CD4-positive, alpha-beta T cell treated with Interleukin-6 at 100 ng/mL for 8 hours (primary cell): ENCODE measurements at regions not wholly inside any gene's neighbourhood (a gene's known extent, or its start where the extent isn't known, plus 50 kb on each side); places are given as distances from the start of the nearest gene placed in this dataset.
"Not testable (repeated sequence)": the region's sequence is repeated elsewhere in the genome, so short reads cannot be mapped to it uniquely, and the experiment has no call there.

ENCODE experiments used
- DNase-seq: peaks from one replicate; pipeline ENCODE4 v3.0.0-alpha.2; 2020; ENCODE audit warnings: mixed read lengths, low spot score

GRCh38 chr12:11539156-11539555, 110.3 kb upstream of the ETV6 start:
- no peak for DNase-seq

DNA sequence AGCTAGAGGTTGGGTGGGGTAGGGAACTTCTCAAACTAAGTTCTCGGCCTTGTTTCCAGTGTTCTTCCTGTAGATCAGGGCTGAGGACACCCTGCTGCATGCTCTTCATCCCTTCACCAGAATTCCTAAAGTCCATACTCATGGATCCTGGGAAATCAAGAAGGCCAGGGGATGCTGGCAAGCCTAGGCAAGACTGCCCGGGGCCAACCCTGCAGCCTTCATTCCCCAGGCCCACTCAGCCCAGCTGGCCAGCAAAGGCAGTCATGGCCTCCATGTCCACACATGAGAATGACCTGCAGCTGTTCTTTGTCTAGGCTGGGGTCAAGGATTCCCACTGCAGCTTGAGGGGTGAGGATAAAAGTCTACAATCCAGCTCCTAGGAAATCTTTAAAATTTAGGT, 109.3 kb upstream of the ETV6 start:
- DNase-seq: no peak

GRCh38 chr12:11540615-11541310, 108.7 kb upstream of the ETV6 start:
- peak; percentile 6 for DNase-seq

DNA sequence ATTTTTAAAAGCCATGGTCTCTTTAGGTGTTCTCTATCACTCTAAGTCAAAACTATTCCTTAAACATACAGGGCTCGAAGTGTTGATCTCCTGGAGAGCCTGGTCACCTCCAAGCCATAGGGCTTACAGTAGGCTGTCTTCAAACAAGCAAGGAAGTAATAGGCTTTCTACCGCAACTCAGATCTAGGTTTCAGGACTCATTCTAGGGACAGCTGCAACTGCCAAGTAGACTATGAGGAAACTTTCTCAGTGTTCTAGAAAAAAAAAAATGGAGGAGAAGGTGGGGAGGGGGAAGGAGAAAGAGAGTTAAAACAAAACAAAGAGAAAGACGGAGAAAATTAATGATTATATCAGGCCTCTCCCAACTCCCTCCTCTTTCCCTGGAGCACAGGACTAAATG, 106.9 kb upstream of the ETV6 start:
- no peak for DNase-seq

DNA sequence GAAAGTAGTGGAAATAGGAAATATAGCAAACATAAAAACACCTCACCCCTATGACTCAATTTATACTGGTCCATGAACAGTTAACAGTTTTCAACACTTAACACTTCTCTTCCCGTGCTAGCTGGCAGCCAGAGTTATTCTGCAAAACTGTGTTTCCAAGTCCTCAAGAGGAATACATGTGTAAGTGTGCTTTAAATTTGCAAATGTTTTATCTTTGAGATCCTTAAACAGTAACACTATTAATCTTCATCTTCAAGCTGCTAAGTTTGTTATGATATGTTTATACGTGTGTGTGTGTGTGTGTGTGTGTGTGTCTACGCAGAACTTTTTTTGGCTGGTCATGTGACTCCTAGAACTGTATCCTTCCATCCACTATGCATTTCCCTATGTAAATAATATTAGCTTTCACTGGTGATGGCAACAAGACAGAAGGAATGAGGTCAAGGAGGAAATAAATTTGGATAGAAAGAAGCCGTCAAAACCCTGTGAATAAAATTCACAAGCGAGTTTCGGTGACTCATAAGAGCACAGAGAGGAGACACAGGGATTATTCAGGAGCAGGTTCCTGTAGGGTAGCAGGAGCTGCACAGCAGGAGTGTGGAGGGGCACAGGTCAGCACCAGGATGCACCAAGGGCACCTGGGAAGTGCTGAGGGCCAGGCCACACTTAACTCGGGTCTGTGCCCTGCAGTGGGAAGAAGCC, 105.9 kb upstream of the ETV6 start:
- DNase-seq: no peak

GRCh38 chr12:11545484-11546330, 103.8 kb upstream of the ETV6 start:
- DNase-seq: peak; percentile 68

DNA sequence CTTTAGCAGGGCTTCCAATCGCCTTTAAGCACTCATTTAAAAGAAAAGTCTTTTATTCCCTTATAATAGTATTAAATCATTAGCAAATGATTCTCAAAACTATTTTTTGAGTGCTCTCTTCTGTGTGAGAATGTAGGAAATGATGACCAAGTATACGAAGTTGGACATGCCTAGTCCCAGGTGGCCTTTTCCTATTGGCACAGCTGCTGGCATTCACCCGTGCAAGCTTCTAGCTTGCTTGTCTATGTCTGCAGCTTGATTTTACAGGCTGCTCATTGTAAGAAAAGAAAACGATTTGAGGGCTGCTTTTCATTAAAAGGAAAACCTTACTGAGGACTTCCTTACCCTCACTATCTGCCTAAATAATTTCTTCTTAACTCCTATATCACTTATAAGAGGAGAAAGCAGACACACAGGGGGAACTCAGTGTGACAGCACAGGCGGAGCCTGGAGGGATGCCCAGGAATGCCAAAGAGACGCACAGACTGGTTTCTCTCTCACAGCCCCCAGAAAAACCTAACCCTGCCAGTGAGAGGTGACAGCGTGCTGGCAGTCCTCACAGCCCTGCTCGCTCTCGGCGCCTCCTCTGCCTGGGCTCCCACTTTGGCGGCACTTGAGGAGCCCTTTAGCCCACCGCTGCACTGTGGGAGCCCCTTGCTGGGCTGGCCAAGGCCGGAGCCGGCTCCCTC, 102.7 kb upstream of the ETV6 start:
- not testable (repeated sequence) for DNase-seq

- not testable (repeated sequence) for DNase-seq
Measured at GRCh38 chr12:11547271-11547646, 102.2 kb upstream of the ETV6 start.

DNA sequence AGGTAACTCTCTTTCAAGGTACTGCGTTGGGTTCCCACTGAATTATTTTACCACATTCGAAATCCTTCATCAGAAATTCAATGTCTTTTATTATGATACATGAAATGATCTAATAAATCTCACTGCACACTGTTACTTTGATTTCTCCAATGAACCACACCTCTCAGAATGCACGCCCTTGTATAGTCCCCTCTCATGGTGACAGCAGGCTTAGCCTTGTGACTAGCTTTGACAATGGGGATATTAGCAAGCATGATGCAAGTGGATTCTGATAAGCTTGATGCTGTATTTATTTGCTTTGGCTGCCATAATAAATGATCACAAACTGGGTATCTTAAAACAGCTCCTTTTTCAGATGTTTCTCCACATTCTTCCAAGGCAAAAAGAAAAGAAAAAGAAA, 100.4 kb upstream of the ETV6 start:
- no peak for DNase-seq

DNA sequence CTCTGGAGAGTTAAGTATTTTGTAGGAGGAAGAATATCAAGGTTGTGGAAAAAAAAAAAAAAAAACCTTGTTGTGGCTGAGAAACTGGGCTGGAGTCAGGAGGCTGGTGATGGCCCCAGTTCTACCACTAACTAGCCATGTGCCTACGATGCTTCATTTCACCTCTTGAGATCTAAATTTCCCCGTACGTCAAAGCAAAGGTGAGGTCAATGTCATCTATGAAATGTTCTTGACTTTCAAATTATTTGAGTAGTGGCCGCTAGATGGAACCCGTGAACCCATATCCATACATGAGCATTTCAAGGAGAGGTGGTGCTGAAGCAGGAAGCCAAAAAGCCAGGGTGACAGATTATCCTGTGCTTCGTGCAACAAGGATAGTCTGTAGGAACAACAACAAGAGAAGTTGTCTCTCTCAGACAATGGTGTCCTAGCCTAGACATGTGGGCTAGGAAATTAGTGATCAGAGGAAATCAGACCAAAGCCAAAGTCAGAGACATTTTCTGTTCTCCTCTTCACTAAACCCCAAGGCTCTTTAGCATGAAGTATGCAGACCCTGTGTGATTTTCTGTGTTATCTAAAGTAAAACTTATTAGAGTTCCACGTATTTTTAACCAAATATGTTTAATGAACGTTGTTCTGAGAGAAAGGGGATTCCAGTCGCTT, 95.5 kb upstream of the ETV6 start:
- DNase-seq: peak; percentile 59

DNA sequence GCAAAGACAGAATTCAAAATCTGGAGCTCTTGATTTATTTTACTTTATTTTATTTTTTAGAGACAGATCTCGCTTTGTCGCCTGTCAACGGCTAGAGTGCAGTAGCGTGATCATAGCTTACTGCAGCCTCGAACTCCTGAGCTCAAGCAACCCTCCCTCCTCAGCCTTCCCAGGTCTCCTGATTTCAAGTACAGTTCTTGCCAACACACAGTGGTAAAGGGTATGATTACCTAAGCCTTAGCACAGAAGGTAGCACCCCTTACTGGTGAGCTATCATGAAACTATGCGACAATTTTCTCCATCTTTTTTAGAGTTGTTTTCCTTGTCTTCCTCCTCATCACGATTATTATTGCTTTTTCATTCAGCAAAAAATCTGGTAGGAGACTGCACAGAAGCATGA, 94.3 kb upstream of the ETV6 start:
- no peak for DNase-seq

GRCh38 chr12:11555743-11556625, 93.5 kb upstream of the ETV6 start:
- DNase-seq: peak; percentile 2

DNA sequence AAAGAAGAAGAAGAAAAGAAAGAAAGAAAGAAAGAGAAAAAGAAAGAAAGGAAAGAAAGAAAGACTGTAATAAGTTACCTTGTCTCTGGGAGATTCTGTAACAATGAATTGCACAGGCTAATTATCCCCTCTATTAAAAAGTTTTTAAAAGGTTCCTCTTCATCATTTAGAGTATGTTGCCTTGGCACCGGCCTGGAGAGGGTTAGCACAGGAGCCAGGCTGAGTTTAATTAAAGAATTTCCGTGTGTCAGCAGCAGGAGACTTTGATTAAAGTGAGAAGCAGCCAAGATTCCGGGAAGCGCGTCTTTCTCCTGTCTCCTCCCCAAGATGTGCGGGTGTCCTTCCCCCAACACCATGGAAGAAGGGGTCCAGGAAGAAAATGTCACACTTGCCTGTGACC, 92.8 kb upstream of the ETV6 start:
- DNase-seq: no peak

GRCh38 chr12:11559626-11560340, 89.7 kb upstream of the ETV6 start:
- DNase-seq: no peak

DNA sequence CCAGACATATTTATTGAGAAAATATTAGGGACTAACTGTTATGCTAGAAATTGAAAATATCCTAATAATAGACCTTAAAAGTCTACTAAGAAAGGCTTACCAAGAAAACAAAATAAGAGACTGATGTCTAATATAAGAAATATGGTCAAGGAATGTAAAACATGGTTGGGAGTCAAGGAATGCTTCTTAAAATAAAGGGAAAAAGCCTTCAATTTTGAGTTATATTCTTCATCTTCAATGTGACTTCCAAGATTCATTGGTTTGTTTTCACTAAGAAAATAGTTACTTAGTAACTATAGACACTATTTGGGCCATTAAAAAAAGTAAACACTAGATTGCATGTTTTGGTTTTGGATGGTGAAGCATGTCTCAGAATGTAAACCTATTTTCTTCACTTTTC, 88.1 kb upstream of the ETV6 start:
- no peak for DNase-seq

DNA sequence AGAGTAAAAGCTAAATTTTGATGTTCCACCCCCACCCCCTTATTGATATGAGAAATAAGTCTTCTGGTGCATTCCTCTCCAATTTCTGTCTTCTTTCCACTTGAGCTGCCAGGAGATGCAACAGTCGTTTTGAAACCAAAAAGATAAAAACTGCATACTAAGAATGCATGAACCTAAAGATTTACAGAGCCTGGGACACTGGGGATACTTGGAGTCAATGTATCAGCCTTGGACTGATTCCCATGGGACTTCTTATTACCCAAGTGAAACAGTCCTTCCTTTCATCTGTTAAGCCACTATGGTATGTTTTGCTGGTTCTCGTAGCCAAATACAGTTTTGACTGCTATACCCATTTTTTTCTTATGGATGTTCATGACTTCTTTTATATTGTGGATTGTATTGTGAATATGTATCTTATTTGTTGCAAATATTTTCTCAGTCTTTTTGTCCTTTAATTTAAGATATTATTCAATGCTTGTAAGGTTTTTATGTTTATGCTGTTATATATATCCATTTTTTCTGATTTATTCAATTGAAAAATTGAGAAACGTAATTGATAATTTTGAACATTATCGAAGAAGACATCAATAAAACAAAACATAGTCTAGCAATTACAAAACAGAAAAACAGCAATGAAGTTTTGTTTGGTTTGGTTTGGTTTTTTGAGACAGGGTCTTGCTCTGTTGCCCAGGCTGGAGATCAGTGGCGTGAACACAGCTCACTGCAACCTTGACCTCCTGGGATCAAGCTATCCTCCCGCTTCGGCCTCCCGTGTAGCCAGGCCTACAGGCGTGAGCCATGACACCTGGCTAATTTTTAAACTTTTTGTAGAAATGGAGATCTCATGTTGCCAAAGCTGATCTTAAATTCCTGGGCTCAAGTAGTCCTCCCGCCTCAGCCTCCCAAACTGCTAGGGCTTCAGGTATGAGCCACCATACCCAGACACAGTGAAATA, 85.4 kb upstream of the ETV6 start:
- DNase-seq: no peak

DNA sequence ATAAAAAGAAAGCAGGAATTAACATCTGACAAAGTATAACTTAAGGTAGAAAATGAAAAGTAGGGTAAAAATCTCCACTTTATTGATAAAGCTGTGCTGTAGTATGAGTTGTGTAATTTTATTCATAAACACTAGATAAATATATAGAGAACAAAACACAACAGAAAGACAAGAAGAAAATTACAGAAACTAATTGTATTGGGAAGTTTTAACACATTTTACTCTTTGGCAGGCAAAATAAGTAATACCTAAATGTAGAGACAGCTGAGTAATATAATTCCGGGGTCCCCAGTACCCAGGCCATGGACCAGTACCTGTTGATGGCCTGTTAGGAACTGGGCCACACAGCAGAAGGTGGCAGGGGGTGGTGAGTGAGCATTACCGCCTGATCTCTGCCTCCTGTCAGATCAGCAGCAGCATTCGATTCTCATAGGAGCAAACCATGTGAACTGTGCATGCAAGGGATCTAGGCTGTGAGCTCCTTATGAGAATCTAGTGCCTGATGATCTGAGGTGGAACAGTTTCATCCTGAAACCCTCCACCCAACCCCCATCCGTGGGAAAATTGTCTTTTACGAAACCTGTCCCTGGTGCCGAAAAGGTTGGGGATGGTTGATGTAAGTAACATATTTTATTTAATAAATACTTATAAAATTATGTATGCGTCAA, 84.4 kb upstream of the ETV6 start:
- DNase-seq: no peak

DNA sequence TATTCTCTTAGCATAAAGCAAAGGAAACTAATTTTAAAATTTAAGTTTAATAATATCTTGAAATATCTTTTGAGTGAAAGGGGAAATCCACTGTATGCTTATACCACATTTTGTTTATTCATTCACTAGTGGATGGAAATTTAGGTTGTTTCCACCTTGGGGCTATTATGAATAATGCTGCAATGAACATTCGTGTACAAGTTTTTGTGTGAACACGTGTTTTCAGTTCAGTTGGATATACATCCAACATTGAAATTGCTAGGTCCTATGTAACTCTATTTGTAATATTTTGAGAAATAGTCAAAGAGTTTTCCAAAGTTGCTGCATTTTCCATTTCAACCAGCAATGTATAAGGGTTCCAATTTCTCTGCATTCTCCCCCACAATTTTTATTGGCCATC, 83.7 kb upstream of the ETV6 start:
- no peak for DNase-seq
